GM12878 (cell line): ENCODE measurements at regions not wholly inside any gene's neighbourhood (a gene's known extent, or its start where the extent isn't known, plus 50 kb on each side); places are given as distances from the start of the nearest gene placed in this dataset.

Experiments
- ATAC-seq: fragments of 200-7000 bp; cut with Tn5 transposase; 3 replicates; pipeline ENCODE4 v1.9.1; 2020; ENCODE audit warnings: mild to moderate bottlenecking, moderate library complexity
- BruUV-seq: library from RNA; stranded (reverse); fragments of 400-500 nt; replicated peaks from 2 replicates; lab custom pipeline; 2021; lab: Mats Ljungman, UMichigan
- CTCF ChIA-PET: fragments of 300-600 bp; sonication (Branson Sonifier 250); formaldehyde crosslinking; extraction: SDS; loops from one replicate; lab custom pipeline; 2021; ENCODE audit warnings: inconsistent platforms; lab: Yijun Ruan, JAX
- POLR2A ChIA-PET: fragments of 350-600 bp; formaldehyde crosslinking; extraction: SDS; loops from one replicate; lab custom pipeline; 2021; ENCODE audit warnings: inconsistent platforms; lab: Charles Lee
- RAD21 ChIA-PET: fragments of 300-600 bp; sonication (Branson Sonifier 250); formaldehyde crosslinking; loops from one replicate; lab custom pipeline; 2023; ENCODE audit warnings: antibody characterized with exemption; ENCODE audit not compliant: unreplicated experiment; lab: Charles Lee
- SMC1A ChIA-PET: fragments of 300-600 bp; sonication (Branson Sonifier 250); formaldehyde crosslinking; loops from one replicate; lab custom pipeline; 2023; ENCODE audit not compliant: unreplicated experiment, uncharacterized antibody; lab: Charles Lee
- DNase-seq: peaks from one replicate; pipeline ENCODE4 v3.0.0-alpha.2; 2011; ENCODE audit warnings: low read depth, low spot score
- FAIRE-seq: peaks from 3 replicates; lab custom pipeline; 2011; peaks lifted over from hg19 to GRCh38; lab: Jason Lieb, UNC
- H2AFZ ChIP-seq: 2 replicates; pipeline ENCODE4 v1.6.0; 2011; ENCODE audit warnings: low read depth, low read length, control low read depth; ENCODE audit not compliant: control insufficient read depth
- H3K27ac ChIP-seq: 2 replicates; pipeline ENCODE4 v1.5.1; 2011; ENCODE audit warnings: control low read depth; ENCODE audit not compliant: control insufficient read depth, insufficient read depth
- H3K27me3 ChIP-seq, 2 experiments: replicated peaks in 1 of 2; 2 replicates each; pipeline versions ENCODE4 v1.6.0 to v1.6.1; 2011; ENCODE audit warnings: low read length in 1 of 2; ENCODE audit not compliant: control insufficient read depth in 2 of 2, insufficient read depth in 2 of 2
- H3K36me3 ChIP-seq, 2 experiments: 2 replicates each; pipeline ENCODE4 v1.5.1; 2011; ENCODE audit warnings: low read length in 1 of 2; ENCODE audit not compliant: control insufficient read depth in 2 of 2, insufficient read depth in 2 of 2
- H3K4me1 ChIP-seq: 2 replicates; pipeline ENCODE4 v1.6.1; 2011; ENCODE audit warnings: mild to moderate bottlenecking, low read length, moderate library complexity, mixed read lengths; ENCODE audit not compliant: control insufficient read depth, insufficient read depth
- H3K4me2 ChIP-seq: 2 replicates; pipeline ENCODE4 v1.6.0; 2011; ENCODE audit warnings: control low read depth; ENCODE audit not compliant: control insufficient read depth, insufficient read depth
- H3K4me3 ChIP-seq: fragments of 200-600 bp; sonication (generic); 2 replicates; pipeline ENCODE4 v1.5.1; 2016
- H3K79me2 ChIP-seq: 2 replicates; pipeline ENCODE4 v1.6.0; 2011; ENCODE audit warnings: low read length; ENCODE audit not compliant: control insufficient read depth, insufficient read depth
- H3K9ac ChIP-seq: 2 replicates; pipeline ENCODE4 v1.8.0; 2011; ENCODE audit warnings: low read length, control low read depth, mixed read lengths; ENCODE audit not compliant: control insufficient read depth, insufficient read depth
- H3K9me3 ChIP-seq: replicated peaks from 3 replicates; pipeline ENCODE4 v1.5.1; 2011; ENCODE audit warnings: mild to moderate bottlenecking, low read length; ENCODE audit not compliant: control insufficient read depth, insufficient read depth
- H4K20me1 ChIP-seq: 2 replicates; pipeline ENCODE4 v1.6.0; 2011; ENCODE audit not compliant: control insufficient read depth, insufficient read depth
- CHD1 ChIP-seq: IDR thresholded peaks from 2 replicates; pipeline ENCODE4 v1.6.1; 2012; ENCODE audit warnings: low read depth, low read length, improper control_type of control experiment
- E2F4 ChIP-seq: IDR thresholded peaks from 2 replicates; pipeline ENCODE4 v1.6.1; 2012; ENCODE audit warnings: low read depth, low read length, improper control_type of control experiment
- MEF2B ChIP-seq: fragments of 450-650 bp; IDR thresholded peaks from 2 replicates; pipeline ENCODE4 v1.6.1; 2018; ENCODE audit warnings: mild to moderate bottlenecking, moderate library complexity; ENCODE audit not compliant: partially characterized antibody, poor library complexity, severe bottlenecking
- PAX5 ChIP-seq: IDR thresholded peaks from 2 replicates; pipeline ENCODE4 v1.6.1; 2011; ENCODE audit warnings: low read depth, low read length, borderline replicate concordance
- REST ChIP-seq: IDR thresholded peaks from 2 replicates; pipeline ENCODE4 v1.6.1; 2012; ENCODE audit warnings: mild to moderate bottlenecking, low read depth, low read length
- YBX1 ChIP-seq: fragments of 450-650 bp; IDR thresholded peaks from 2 replicates; pipeline ENCODE4 v1.6.1; 2016; ENCODE audit warnings: antibody characterized with exemption
- ZNF274 ChIP-seq: IDR thresholded peaks from one replicate; pipeline ENCODE4 v1.8.0; 2011; ENCODE audit not compliant: insufficient read length, insufficient read depth
- WGBS: methylation state at CpG from one replicate; pipeline ENCODE4 v1.1.6; 2016; ENCODE audit warnings: low lambda C conversion rate; ENCODE audit not compliant: insufficient replicate concordance, insufficient coverage; ENCODE audit errors: missing lambda C conversion rate; 5-methylcytosine and 5-hydroxymethylcytosine counted together
- in situ Hi-C: fragments of 300-500 bp; cut with MboI; formaldehyde crosslinking; loops from 9 replicates; pipeline ENCODE4 v1.14.3; 2018; ENCODE audit warnings: mixed read lengths
- intact Hi-C: fragments of 100-400 bp; cut with micrococcal nuclease; formaldehyde crosslinking; loops from one replicate; pipeline ENCODE4 v1.14.2; 2022; ENCODE audit not compliant: unreplicated experiment
- TF ChIP-seq, protein P1 (sequence below): fragments of 150-350 bp; IDR thresholded peaks from 2 replicates; pipeline ENCODE4 v1.6.1; 2014; ENCODE audit warnings: mild to moderate bottlenecking, low read depth, low read length

GRCh38 chr5:174922955-174923354 lies 198.6 kb downstream of the MSX2 start:
- DNase-seq = no peak

DNA sequence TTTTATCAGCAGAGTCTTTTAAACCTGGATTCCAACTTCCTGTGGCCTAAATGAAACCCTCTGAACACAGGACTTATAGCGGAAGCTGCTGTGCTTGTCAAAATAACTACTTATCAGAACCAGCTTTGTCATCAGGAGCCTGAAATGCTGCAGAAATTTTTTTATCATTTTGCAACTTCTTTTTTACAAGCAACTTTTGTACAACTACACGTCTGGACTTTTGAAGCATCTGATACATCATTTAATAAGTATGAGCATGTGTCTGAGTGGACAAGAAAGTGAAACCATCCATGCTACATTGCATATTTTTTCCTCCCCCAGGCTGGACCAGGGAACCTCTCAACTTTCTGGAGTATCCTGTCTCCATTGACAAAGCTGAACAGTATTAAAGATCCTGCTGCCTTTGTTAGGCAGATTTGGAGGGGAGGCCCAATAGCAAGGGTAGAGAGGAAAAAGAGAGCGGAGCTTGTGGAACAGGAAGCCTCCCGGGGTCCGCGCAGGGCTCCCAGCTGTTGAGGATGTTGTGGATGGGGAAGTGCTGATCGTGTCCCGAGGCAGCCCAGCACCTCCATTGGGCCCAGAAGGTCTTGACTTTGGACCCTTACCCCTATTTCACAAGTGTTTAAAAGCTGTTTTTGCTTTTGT lies 196.6 kb downstream of the MSX2 start:
- H3K4me3 ChIP-seq = no peak overlapping the region
- SMC1A ChIA-PET = no interaction called here
- H2AFZ ChIP-seq = no peak overlapping the region
- ATAC-seq = no peak
- H3K27me3 ChIP-seq = no peaks in the 10 kb centered on the region
- RAD21 ChIA-PET = no interaction called here
- FAIRE-seq = no peak
- no peak for DNase-seq
- BruUV-seq = no TSS peak
- H3K4me2 ChIP-seq = no peak overlapping the region
- no peaks in the 10 kb centered on the region for H4K20me1 ChIP-seq
- no peaks in the 10 kb centered on the region for H3K79me2 ChIP-seq
- no peaks in the 10 kb centered on the region for H3K4me1 ChIP-seq
- POLR2A ChIA-PET = no interaction called here
- no peak overlapping the region for H3K27ac ChIP-seq
- no peaks in the 10 kb centered on the region for H3K9me3 ChIP-seq
- 6% methylated on average over 8 of the region's 8 CpGs for WGBS
- CTCF ChIA-PET = interaction anchor here (0.8 kb wide), 1 partner anchor 8 kb away, joined by 3 read pairs; no protein-coding TSS in a partner anchor
- H3K9ac ChIP-seq = no peak overlapping the region
- in situ Hi-C loops (no loop called here), intact Hi-C loops (no loop called here)
- H3K36me3 ChIP-seq = no peaks in the 10 kb centered on the region
- no peak for TF ChIP-seq YBX1
- TF ChIP-seq E2F4 = no peak
- TF ChIP-seq PAX5 = no peak
- no peak for TF ChIP-seq REST

More at GRCh38 chr5:174922955-174923354, 198.6 kb downstream of the MSX2 start:
- ChIA-PET CTCF (no interaction called here), RAD21 (no interaction called here), SMC1A (no interaction called here), POLR2A (no interaction called here)
- Histone ChIP-seq H3K27me3 (no peaks in the 10 kb centered on the region), H3K79me2 (no peaks in the 10 kb centered on the region), H3K9ac (no peak overlapping the region), H3K4me1 (no peaks in the 10 kb centered on the region), H4K20me1 (no peaks in the 10 kb centered on the region), H3K4me3 (no peak overlapping the region), H3K4me2 (no peak overlapping the region), H3K27ac (no peak overlapping the region), H3K36me3 (no peaks in the 10 kb centered on the region), H3K9me3 (no peaks in the 10 kb centered on the region), H2AFZ (no peak overlapping the region)
- FAIRE-seq (no peak), ATAC-seq (no peak)
- intact Hi-C loops (no loop called here), in situ Hi-C loops (no loop called here)
- TF ChIP-seq PAX5 = no peak
- no peak for TF ChIP-seq CHD1
- TF ChIP-seq MEF2B = no peak
- TF ChIP-seq ZNF274 = no peak
- TF ChIP-seq, protein P1, sequence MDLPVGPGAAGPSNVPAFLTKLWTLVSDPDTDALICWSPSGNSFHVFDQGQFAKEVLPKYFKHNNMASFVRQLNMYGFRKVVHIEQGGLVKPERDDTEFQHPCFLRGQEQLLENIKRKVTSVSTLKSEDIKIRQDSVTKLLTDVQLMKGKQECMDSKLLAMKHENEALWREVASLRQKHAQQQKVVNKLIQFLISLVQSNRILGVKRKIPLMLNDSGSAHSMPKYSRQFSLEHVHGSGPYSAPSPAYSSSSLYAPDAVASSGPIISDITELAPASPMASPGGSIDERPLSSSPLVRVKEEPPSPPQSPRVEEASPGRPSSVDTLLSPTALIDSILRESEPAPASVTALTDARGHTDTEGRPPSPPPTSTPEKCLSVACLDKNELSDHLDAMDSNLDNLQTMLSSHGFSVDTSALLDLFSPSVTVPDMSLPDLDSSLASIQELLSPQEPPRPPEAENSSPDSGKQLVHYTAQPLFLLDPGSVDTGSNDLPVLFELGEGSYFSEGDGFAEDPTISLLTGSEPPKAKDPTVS = no peak
- BruUV-seq = no TSS peak
- WGBS = 64% methylated on average over 20 of the region's 20 CpGs
